CD4-positive, alpha-beta T cell treated with Interleukin-21 for 1 hour (primary cell): ENCODE measurements at regions not wholly inside any gene's neighbourhood (a gene's known extent, or its start where the extent isn't known, plus 50 kb on each side); places are given as distances from the start of the nearest gene placed in this dataset.
"Not testable (repeated sequence)": the region's sequence is repeated elsewhere in the genome, so short reads cannot be mapped to it uniquely, and the experiment has no call there.

Experiments used
- DNase-seq: peaks from one replicate; pipeline ENCODE4 v3.0.0-alpha.2; 2020

GRCh38 chr2:16948710-16949109 lies 283.1 kb upstream of the CYRIA start:
- DNase-seq, result no peak

GRCh38 chr2:16948053-16948452 lies 282.4 kb upstream of the CYRIA start:
- no peak for DNase-seq

- no peak for DNase-seq
These were observed 277.8 kb upstream of the CYRIA start for GRCh38 chr2:16943279-16943958.

- no peak for DNase-seq
These were observed 274.6 kb upstream of the CYRIA start for GRCh38 chr2:16940214-16940613.

- DNase-seq, result no peak
These were observed 274.1 kb upstream of the CYRIA start for GRCh38 chr2:16939771-16940170.

- DNase-seq, result no peak
These were observed 267.7 kb upstream of the CYRIA start for GRCh38 chr2:16933355-16933754.

GRCh38 chr2:16932826-16933225 lies 267.2 kb upstream of the CYRIA start:
- DNase-seq, result no peak

- no peak for DNase-seq
These were observed 265.8 kb upstream of the CYRIA start for GRCh38 chr2:16931441-16931840.

GRCh38 chr2:16927398-16927797 lies 261.8 kb upstream of the CYRIA start:
- no peak for DNase-seq

- no peak for DNase-seq
These were observed 259.5 kb upstream of the CYRIA start for GRCh38 chr2:16925145-16925544.

GRCh38 chr2:16915341-16915755 lies 249.7 kb upstream of the CYRIA start:
- DNase-seq, result not testable (repeated sequence)

GRCh38 chr2:16911746-16912145 lies 246.1 kb upstream of the CYRIA start:
- DNase-seq, result no peak

GRCh38 chr2:16908656-16909055 lies 243.0 kb upstream of the CYRIA start:
- DNase-seq, result no peak

- DNase-seq, result no peak
These were observed 242.1 kb upstream of the CYRIA start for GRCh38 chr2:16907645-16908282.

GRCh38 chr2:16905325-16905724 lies 239.7 kb upstream of the CYRIA start:
- DNase-seq, result not testable (repeated sequence)

GRCh38 chr2:16900405-16901025 lies 234.9 kb upstream of the CYRIA start:
- DNase-seq, result no peak

GRCh38 chr2:16899958-16900357 lies 234.3 kb upstream of the CYRIA start:
- DNase-seq, result no peak

GRCh38 chr2:16890081-16890480 lies 224.4 kb upstream of the CYRIA start:
- no peak for DNase-seq

- no peak for DNase-seq
These were observed 219.4 kb upstream of the CYRIA start for GRCh38 chr2:16885027-16885426.

GRCh38 chr2:16882706-16883105 lies 217.1 kb upstream of the CYRIA start:
- no peak for DNase-seq

GRCh38 chr2:16881122-16881521 lies 215.5 kb upstream of the CYRIA start:
- DNase-seq, result no peak

- no peak for DNase-seq
These were observed 205.8 kb upstream of the CYRIA start for GRCh38 chr2:16871411-16871810.

- no peak for DNase-seq
These were observed 204.9 kb upstream of the CYRIA start for GRCh38 chr2:16870491-16871076.

- no peak for DNase-seq
These were observed 204.1 kb upstream of the CYRIA start for GRCh38 chr2:16869711-16870110.
